Central memory CD8-positive, alpha-beta T cell (primary cell): ENCODE measurements at regions not wholly inside any gene's neighbourhood (a gene's known extent, or its start where the extent isn't known, plus 50 kb on each side); places are given as distances from the start of the nearest gene placed in this dataset.

Experiments
- ATAC-seq: fragments of 150-1000 bp; cut with Tn5 transposase; replicated peaks from 2 replicates; pipeline ENCODE4 v1.10.0; 2022; ENCODE audit warnings: mild to moderate bottlenecking, moderate FRiP score, moderate number of reproducible peaks; ENCODE audit not compliant: poor library complexity, severe bottlenecking; ENCODE audit errors: extremely low read depth
- DNase-seq, 2 donors: peaks; one replicate each; pipeline ENCODE4 v3.0.0; 2021; ENCODE audit warnings: low spot score in 2 of 2
- H3K27ac Mint-ChIP-seq: one replicate; pipeline ENCODE4 v1.8.0; 2022; ENCODE audit warnings: low read depth, mild to moderate bottlenecking, moderate library complexity, mixed read lengths
- H3K27me3 Mint-ChIP-seq: one replicate; pipeline ENCODE4 v1.8.0; 2022; ENCODE audit warnings: mixed read lengths
- H3K36me3 Mint-ChIP-seq: one replicate; pipeline ENCODE4 v1.8.0; 2022; ENCODE audit warnings: mild to moderate bottlenecking, moderate library complexity, mixed read lengths; ENCODE audit not compliant: insufficient read depth
- H3K4me1 Mint-ChIP-seq: one replicate; pipeline ENCODE4 v1.8.0; 2022; ENCODE audit warnings: mixed read lengths
- H3K4me3 Mint-ChIP-seq: one replicate; pipeline ENCODE4 v1.8.0; 2022; ENCODE audit warnings: mild to moderate bottlenecking, moderate library complexity, mixed read lengths
- H3K9me3 Mint-ChIP-seq: one replicate; pipeline ENCODE4 v1.8.0; 2022; ENCODE audit warnings: mixed read lengths

DNA sequence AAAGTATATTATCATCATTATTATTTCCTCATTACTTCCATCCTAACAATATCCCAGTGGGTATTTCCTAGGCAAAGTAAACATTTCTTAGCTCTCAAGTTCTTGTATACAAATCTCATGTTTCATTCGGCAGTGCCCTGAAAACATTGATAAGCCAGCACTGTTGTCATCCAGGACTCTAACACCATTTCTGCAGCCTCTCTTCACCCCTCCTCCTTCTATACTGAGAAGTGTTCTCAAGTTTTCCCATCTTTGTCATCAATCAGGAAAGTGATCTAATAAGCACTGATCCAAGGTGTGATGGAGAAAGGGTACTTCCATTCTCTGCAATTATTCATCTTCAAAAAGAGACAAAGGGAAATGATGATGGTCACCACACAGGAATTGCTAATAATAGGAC is 168.4 kb upstream of the CCDC54 start:
- Mint-ChIP-seq H3K36me3 (no peaks in the 10 kb centered on the region), H3K27me3 (peaks cover 16% of the 10 kb centered on the region), H3K4me1 (no peaks in the 10 kb centered on the region), H3K27ac (no peak overlapping the region), H3K4me3 (no peak overlapping the region), H3K9me3 (no peaks in the 10 kb centered on the region)
- ATAC-seq (no peak), DNase-seq (no peak)

DNA sequence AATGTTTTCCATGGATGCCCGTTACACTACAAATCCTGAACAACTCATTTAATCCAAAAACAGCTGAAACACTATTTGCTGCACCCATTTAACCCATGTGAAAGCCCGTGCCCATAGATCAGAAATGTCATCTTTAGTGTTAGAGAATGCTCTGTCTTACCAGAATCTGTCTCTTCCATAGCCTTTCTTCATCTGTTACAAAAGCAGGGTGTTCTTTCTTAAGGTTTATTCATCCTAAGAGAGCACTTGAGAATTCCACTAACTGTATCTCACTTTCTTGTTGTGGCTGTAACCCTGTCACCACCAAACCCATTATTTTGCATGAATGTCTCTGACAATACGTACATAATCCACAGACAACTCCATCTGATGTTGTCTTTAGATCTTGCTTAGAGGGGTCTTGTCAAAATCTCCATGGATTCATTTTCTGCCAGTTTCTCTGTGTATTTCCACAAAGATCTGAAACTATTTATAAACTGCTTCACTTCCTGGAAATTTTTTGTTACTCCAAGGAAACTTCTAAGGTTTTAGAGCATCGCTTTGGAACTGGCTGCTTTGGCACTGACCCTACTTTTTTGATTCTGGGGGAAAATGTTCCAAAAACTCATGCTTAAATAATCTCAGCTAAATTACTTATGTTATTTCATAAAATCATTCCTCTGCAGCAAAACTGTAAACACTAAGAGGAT is 167.8 kb upstream of the CCDC54 start:
- H3K9me3 Mint-ChIP-seq = no peaks in the 10 kb centered on the region
- H3K36me3 Mint-ChIP-seq = no peaks in the 10 kb centered on the region
- H3K27me3 Mint-ChIP-seq = peaks cover 19% of the 10 kb centered on the region
- no peaks in the 10 kb centered on the region for H3K4me1 Mint-ChIP-seq
- ATAC-seq (no peak), DNase-seq (no peak)
- H3K27ac Mint-ChIP-seq = no peak overlapping the region
- no peak overlapping the region for H3K4me3 Mint-ChIP-seq

DNA sequence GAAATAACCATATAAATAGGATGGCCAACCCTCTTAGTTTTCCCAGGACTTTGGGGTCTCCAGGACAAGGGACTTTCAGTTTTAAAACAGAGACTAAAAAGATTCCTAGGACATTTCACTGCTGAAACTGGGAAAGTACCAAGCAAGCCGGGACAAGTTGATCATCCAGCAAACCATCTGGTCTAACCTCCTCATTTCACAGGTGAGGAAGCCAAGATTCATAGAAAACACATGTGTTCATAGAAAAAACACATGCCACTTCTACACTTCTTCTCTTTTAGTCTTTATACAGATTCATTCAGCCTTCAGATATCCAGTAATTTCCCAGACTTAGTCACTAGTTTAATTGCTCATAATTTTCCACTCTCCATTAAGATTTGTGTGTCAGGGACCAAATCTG is 165.6 kb upstream of the CCDC54 start:
- H3K9me3 Mint-ChIP-seq = no peaks in the 10 kb centered on the region
- no peak overlapping the region for H3K4me3 Mint-ChIP-seq
- DNase-seq (no peak), ATAC-seq (no peak)
- no peaks in the 10 kb centered on the region for H3K4me1 Mint-ChIP-seq
- H3K27ac Mint-ChIP-seq = no peak overlapping the region
- H3K27me3 Mint-ChIP-seq = peaks cover 29% of the 10 kb centered on the region
- no peaks in the 10 kb centered on the region for H3K36me3 Mint-ChIP-seq

DNA sequence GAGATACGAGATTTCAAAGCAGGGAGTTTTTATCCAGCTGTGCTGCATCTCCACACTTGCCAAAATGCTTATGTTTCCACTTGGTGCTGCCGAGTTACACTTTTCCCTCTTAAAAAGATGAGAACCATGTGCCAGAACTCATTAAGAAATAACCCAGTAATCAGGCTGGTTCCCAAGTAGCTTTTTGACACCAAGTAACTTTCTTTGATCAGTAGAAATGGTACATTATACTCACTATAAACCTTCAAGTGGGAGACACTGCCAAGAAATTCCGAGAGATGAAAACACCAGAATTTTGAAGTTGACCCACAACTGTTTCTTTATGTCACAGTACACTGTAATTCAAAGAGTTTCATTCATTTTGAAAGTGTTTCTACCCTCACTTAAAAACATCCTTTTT is 164.6 kb upstream of the CCDC54 start:
- Mint-ChIP-seq H3K36me3 (no peaks in the 10 kb centered on the region), H3K4me3 (no peak overlapping the region), H3K9me3 (no peaks in the 10 kb centered on the region), H3K27ac (no peak overlapping the region), H3K27me3 (peaks cover 30% of the 10 kb centered on the region), H3K4me1 (no peaks in the 10 kb centered on the region)
- ATAC-seq = no peak
- no peak for DNase-seq

DNA sequence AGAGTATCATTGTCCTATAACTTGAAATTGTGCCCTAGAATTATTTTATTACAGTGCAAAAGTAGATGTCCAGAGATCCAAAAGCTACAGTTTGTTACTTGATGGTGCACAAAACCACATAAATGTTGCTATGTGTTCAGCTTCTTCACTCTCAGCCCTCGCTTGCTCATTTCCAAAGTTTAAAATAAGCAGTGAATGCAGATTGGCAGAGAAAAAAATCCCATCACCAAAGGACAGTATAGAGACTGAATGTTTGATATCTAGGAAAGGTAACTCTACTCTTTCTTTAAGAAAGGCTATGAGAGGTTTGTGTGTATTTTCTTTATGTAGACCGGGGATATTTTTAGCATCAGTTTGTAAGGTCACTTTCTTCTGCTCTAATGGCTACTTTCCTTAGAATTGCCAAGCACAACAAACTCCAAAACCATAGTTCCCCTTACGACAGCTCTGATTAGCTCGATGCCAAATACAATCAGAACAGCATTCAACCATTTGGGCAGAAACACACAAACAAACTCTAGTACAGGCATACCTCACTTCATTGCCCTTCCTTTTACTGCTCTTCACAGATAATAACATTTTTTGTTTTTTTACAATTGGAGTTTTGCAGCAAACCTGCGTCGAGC is 164.1 kb upstream of the CCDC54 start:
- no peaks in the 10 kb centered on the region for H3K36me3 Mint-ChIP-seq
- DNase-seq (no peak), ATAC-seq (no peak)
- H3K4me1 Mint-ChIP-seq = no peaks in the 10 kb centered on the region
- H3K4me3 Mint-ChIP-seq = no peak overlapping the region
- no peaks in the 10 kb centered on the region for H3K9me3 Mint-ChIP-seq
- no peak overlapping the region for H3K27ac Mint-ChIP-seq
- peaks cover 30% of the 10 kb centered on the region for H3K27me3 Mint-ChIP-seq

DNA sequence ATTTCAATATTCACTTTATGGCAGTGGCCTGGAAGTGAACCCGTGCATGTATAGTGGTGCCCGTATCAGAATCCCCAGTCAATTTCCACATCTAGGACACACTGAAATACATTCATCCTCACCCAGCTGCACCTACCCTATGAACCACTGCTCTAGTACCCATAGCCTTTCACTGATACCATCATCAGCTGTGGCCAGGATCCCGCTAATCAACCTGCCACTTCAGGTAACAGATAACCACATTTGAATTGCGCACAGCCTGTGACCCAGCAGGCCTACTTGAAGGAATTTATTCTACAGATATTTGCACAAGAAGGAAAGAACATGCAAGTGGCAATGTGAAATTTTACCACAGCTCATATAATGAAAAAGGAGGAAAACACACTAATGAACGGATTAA is 161.0 kb upstream of the CCDC54 start:
- peaks cover 45% of the 10 kb centered on the region for H3K27me3 Mint-ChIP-seq
- H3K36me3 Mint-ChIP-seq = no peaks in the 10 kb centered on the region
- H3K4me1 Mint-ChIP-seq = no peaks in the 10 kb centered on the region
- no peaks in the 10 kb centered on the region for H3K9me3 Mint-ChIP-seq
- no peak for ATAC-seq
- DNase-seq = no peak
- H3K4me3 Mint-ChIP-seq = no peak overlapping the region
- H3K27ac Mint-ChIP-seq = no peak overlapping the region

DNA sequence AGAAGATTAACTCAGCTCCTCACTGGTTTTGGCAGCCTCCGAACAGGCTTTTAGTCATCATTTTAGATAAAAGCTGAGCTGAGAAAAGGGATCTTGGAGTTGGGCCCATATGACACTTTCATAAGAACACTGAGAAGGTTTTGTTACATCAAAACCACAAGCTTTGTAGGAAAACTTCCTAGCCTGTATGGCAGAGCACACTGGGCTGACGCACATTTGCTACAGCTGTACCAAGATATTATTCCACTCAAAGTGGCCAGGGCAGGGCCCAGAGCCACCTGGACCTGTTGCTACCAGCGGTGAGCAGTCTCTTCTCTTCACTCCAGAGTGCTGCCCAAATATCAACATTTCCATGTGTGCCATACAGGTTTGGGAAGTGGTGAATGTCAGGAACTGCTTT is 160.5 kb upstream of the CCDC54 start:
- Mint-ChIP-seq H3K9me3 (no peaks in the 10 kb centered on the region), H3K36me3 (no peaks in the 10 kb centered on the region), H3K27me3 (peaks cover 45% of the 10 kb centered on the region), H3K27ac (no peak overlapping the region), H3K4me3 (no peak overlapping the region), H3K4me1 (no peaks in the 10 kb centered on the region)
- no peak for DNase-seq
- ATAC-seq = no peak

DNA sequence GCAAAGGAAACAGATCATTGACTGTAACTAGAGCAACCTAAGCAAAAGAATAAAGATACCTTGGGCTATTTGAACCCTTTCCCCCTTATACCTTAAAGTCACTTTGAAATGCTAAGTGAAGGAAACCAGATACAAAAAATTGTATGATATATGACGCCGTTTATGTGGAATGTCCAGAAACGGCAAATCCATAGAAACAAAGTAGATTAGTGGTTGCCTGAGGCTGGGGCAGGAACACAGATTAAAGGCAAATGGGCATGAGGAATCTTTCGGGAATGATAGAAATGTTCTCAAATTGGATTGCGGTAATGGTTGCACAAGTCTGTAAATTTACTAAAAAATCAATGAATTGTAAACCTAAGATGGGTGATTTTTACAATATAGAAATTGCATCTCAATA is 160.1 kb upstream of the CCDC54 start:
- no peak for ATAC-seq

DNA sequence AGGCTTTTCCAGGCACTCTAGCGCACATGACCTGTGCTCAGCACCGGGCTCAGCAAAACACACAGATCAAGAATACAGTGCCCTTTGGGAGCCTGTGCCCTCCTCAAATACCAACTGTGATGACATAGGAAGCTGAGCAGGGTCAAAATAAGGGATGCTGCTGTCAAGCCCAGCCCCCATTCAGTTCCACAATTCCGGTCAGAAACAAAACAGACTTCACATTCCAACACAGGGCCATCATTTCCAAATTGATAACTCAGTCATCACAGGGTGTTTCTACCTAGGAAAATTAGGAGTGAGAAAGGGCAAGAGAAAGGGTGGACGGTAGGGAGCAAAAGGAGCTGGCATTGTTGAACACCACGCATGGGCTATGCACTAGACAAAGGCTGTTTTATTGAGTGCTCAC is 158.4 kb upstream of the CCDC54 start:
- no peak overlapping the region for H3K4me3 Mint-ChIP-seq
- H3K27me3 Mint-ChIP-seq = peaks cover 47% of the 10 kb centered on the region
- DNase-seq (no peak), ATAC-seq (no peak)
- no peaks in the 10 kb centered on the region for H3K36me3 Mint-ChIP-seq
- no peaks in the 10 kb centered on the region for H3K9me3 Mint-ChIP-seq
- H3K27ac Mint-ChIP-seq = no peak overlapping the region
- no peaks in the 10 kb centered on the region for H3K4me1 Mint-ChIP-seq

More for the DNA sequence above, 160.1 kb upstream of the CCDC54 start:
- Mint-ChIP-seq H3K36me3 (no peaks in the 10 kb centered on the region), H3K27me3 (peaks cover 45% of the 10 kb centered on the region), H3K27ac (no peak overlapping the region), H3K4me1 (no peaks in the 10 kb centered on the region), H3K4me3 (no peak overlapping the region), H3K9me3 (no peaks in the 10 kb centered on the region)
- no peak for DNase-seq

DNA sequence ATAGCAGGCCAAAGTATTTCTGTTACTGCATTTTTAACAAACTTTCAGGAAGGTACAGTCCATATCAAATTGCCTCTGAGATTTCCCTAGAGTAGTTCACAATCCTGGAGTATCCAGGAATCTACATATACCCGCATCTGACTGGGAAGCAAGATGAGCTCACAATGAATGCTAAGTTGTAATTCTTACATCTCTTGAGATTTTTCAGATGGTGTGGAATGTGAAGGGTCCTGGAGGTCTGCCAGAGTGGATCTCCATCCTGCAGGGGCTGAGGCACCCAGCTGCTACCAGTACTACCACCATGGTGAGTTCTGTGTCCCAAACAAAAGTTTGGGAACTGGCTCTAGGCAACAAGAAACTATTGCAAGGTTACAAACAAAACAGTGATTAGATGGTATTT is 156.7 kb upstream of the CCDC54 start:
- H3K4me1 Mint-ChIP-seq = no peaks in the 10 kb centered on the region
- H3K9me3 Mint-ChIP-seq = no peaks in the 10 kb centered on the region
- no peak overlapping the region for H3K27ac Mint-ChIP-seq
- no peak overlapping the region for H3K4me3 Mint-ChIP-seq
- ATAC-seq (no peak), DNase-seq (no peak)
- peaks cover 44% of the 10 kb centered on the region for H3K27me3 Mint-ChIP-seq
- no peaks in the 10 kb centered on the region for H3K36me3 Mint-ChIP-seq

DNA sequence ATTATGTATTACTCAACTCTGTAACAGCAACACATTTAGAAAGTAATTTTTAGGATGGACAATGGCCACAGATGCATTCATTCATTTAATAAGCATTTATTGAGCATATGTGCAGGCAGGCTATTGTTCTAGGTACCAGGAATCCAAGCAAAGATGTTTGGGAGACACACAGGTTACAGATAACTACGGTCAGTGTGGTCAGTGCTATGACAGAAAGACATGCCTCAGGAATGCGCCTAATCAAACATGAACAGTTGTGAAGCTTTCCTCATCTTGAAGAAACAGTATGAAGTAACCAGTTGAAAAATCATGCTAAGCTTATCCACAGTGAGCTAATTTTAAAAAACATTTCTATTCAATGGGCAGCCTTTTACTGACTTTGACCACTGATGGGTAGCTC is 155.4 kb upstream of the CCDC54 start:
- H3K27ac Mint-ChIP-seq = no peak overlapping the region
- no peaks in the 10 kb centered on the region for H3K36me3 Mint-ChIP-seq
- H3K9me3 Mint-ChIP-seq = no peaks in the 10 kb centered on the region
- no peak for DNase-seq
- H3K4me1 Mint-ChIP-seq = no peaks in the 10 kb centered on the region
- peaks cover 43% of the 10 kb centered on the region for H3K27me3 Mint-ChIP-seq
- ATAC-seq = no peak
- no peak overlapping the region for H3K4me3 Mint-ChIP-seq

DNA sequence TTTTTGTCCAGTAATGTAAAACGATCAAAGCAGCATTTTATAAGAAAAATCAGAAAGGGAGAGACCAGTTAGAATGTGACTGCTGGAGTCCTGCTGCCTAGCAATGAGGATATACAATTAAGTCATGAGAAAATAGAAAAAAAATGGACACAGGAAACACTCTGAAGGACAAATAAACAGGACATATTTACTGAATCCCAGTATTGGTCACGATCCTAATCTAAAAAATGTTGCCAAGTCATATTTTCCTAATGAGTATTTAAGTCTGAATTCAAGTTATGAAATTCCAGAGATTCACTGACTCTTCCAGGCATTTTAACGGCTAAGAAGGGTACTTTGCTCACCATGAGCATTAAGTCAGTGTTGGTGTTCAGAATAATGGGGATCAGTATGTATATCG is 154.3 kb upstream of the CCDC54 start:
- Mint-ChIP-seq H3K27ac (no peak overlapping the region), H3K9me3 (no peaks in the 10 kb centered on the region), H3K27me3 (peaks cover 46% of the 10 kb centered on the region), H3K4me3 (no peak overlapping the region), H3K36me3 (no peaks in the 10 kb centered on the region), H3K4me1 (no peaks in the 10 kb centered on the region)
- no peak for DNase-seq
- ATAC-seq = no peak

DNA sequence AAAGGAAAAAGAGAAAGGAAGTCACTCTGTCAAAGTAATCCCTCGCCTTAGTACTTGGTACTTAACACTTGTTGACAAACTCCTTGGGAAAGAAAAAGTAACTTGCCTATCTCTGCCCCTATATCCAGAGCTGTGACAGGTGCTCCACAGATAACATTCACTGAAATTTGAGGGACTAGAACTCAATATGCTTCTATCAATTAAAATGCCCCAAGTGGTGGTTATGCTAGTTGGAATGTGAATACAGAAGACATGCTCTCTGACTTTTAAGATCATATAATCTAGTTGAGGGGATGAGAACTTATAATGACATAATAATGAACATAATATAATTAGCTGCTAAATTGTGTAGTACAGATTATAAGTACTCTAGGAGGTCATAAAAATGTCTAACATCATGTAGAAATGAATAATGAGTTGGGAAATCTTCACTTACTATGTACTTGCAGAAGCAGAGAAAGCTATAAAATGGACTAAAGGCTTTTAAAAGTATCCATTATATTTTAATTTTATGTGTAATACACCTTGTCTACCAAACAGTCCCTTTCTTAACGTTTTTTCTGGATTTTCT is 153.1 kb upstream of the CCDC54 start:
- no peak for DNase-seq
- Mint-ChIP-seq H3K27me3 (peaks cover 38% of the 10 kb centered on the region), H3K27ac (no peak overlapping the region), H3K4me3 (no peak overlapping the region), H3K4me1 (no peaks in the 10 kb centered on the region), H3K36me3 (no peaks in the 10 kb centered on the region), H3K9me3 (no peaks in the 10 kb centered on the region)
- ATAC-seq = no peak
